ENCODE measurements at regions not wholly inside any gene's neighbourhood (a gene's known extent, or its start where the extent isn't known, plus 50 kb on each side); places are given as distances from the start of the nearest gene placed in this dataset.

- DNase-seq, result no peak
Observed at GRCh38 chr2:216553482-216554240, 55.0 kb downstream of the RPL37A start.

GRCh38 chr2:216554286-216554685, 55.6 kb downstream of the RPL37A start:
- no peak for DNase-seq

GRCh38 chr2:216554755-216555154, 56.1 kb downstream of the RPL37A start:
- DNase-seq, result no peak

GRCh38 chr2:216555274-216555673, 56.6 kb downstream of the RPL37A start:
- no peak for DNase-seq

- DNase-seq, result no peak
Observed at GRCh38 chr2:216556202-216556601, 57.6 kb downstream of the RPL37A start.

GRCh38 chr2:216557413-216557812, 58.8 kb downstream of the RPL37A start:
- DNase-seq, result no peak

GRCh38 chr2:216557820-216558219, 59.2 kb downstream of the RPL37A start:
- DNase-seq, result no peak

GRCh38 chr2:216559625-216560156, 61.0 kb downstream of the RPL37A start:
- no peak for DNase-seq

- no peak for DNase-seq
Observed at GRCh38 chr2:216560838-216561270, 62.2 kb downstream of the RPL37A start.

GRCh38 chr2:216562696-216563435, 64.2 kb downstream of the RPL37A start:
- DNase-seq, result no peak

GRCh38 chr2:216563646-216564045, 65.0 kb downstream of the RPL37A start:
- no peak for DNase-seq

- no peak for DNase-seq
Observed at GRCh38 chr2:216564611-216565010, 66.0 kb downstream of the RPL37A start.

- no peak for DNase-seq
Observed at GRCh38 chr2:216565956-216566355, 67.3 kb upstream of the IGFBP2 start.

- DNase-seq, result no peak
Observed at GRCh38 chr2:216568576-216568975, 64.6 kb upstream of the IGFBP2 start.

GRCh38 chr2:216569765-216570164, 63.5 kb upstream of the IGFBP2 start:
- no peak for DNase-seq

GRCh38 chr2:216570357-216570756, 62.9 kb upstream of the IGFBP2 start:
- no peak for DNase-seq

- no peak for DNase-seq
Observed at GRCh38 chr2:216571178-216571908, 61.9 kb upstream of the IGFBP2 start.

- DNase-seq, result no peak
Observed at GRCh38 chr2:216571909-216572513, 61.2 kb upstream of the IGFBP2 start.

GRCh38 chr2:216572582-216573578, 60.3 kb upstream of the IGFBP2 start:
- DNase-seq, result peak; percentile 74

- DNase-seq, result peak; percentile 70
Observed at GRCh38 chr2:216574046-216574445, 59.2 kb upstream of the IGFBP2 start.

- DNase-seq, result no peak
Observed at GRCh38 chr2:216574586-216574985, 58.6 kb upstream of the IGFBP2 start.

- DNase-seq, result no peak
Observed at GRCh38 chr2:216575465-216575864, 57.8 kb upstream of the IGFBP2 start.
